OCI-LY1 (cell line): ENCODE measurements at regions not wholly inside any gene's neighbourhood (a gene's known extent, or its start where the extent isn't known, plus 50 kb on each side); places are given as distances from the start of the nearest gene placed in this dataset.

Experiments
- EZH2 ChIP-seq: fragments of 200-600 bp; sonication (generic), shearing (Covaris generic); IDR thresholded peaks from 2 replicates; pipeline ENCODE4 v1.8.0; 2017; ENCODE audit warnings: borderline replicate concordance, mixed run types, mild to moderate bottlenecking, antibody characterized with exemption, low read length, moderate library complexity, mixed read lengths
- TF ChIP-seq, protein P1 (sequence below): fragments of 200-600 bp; sonication (generic), shearing (Covaris generic); IDR thresholded peaks from 2 replicates; pipeline ENCODE4 v1.5.1; 2017; ENCODE audit warnings: mild to moderate bottlenecking, antibody characterized with exemption, low read length, moderate library complexity, mixed read lengths

GRCh38 chr10:4070184-4070583, 285.2 kb upstream of the KLF6 start:
- TF ChIP-seq, protein P1, sequence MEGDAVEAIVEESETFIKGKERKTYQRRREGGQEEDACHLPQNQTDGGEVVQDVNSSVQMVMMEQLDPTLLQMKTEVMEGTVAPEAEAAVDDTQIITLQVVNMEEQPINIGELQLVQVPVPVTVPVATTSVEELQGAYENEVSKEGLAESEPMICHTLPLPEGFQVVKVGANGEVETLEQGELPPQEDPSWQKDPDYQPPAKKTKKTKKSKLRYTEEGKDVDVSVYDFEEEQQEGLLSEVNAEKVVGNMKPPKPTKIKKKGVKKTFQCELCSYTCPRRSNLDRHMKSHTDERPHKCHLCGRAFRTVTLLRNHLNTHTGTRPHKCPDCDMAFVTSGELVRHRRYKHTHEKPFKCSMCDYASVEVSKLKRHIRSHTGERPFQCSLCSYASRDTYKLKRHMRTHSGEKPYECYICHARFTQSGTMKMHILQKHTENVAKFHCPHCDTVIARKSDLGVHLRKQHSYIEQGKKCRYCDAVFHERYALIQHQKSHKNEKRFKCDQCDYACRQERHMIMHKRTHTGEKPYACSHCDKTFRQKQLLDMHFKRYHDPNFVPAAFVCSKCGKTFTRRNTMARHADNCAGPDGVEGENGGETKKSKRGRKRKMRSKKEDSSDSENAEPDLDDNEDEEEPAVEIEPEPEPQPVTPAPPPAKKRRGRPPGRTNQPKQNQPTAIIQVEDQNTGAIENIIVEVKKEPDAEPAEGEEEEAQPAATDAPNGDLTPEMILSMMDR: no peak
- TF ChIP-seq EZH2: no peak
